Fibroblast of skin of left quadriceps (primary cell): ENCODE measurements at regions not wholly inside any gene's neighbourhood (a gene's known extent, or its start where the extent isn't known, plus 50 kb on each side); places are given as distances from the start of the nearest gene placed in this dataset.

Experiments used
- DNase-seq, 2 experiments: peaks; one replicate each; pipeline ENCODE4 v3.0.0-alpha.2; 2013; ENCODE audit warnings: low read depth in 2 of 2

GRCh38 chr2:121961761-121962160 lies 206.3 kb downstream of the TSN start:
- no peak for DNase-seq

GRCh38 chr2:121965661-121966060 lies 210.2 kb downstream of the TSN start:
- DNase-seq, result no peak

- DNase-seq, result no peak
Observed at GRCh38 chr2:121966663-121967062, 211.2 kb downstream of the TSN start.

- DNase-seq, result no peak
Observed at GRCh38 chr2:121969166-121969565, 213.7 kb downstream of the TSN start.

GRCh38 chr2:121969766-121970639 lies 214.6 kb downstream of the TSN start:
- DNase-seq, result no peak

- no peak for DNase-seq
Observed at GRCh38 chr2:121972203-121972602, 216.8 kb downstream of the TSN start.

- DNase-seq, result peak; percentile 55 to 59
Observed at GRCh38 chr2:121974897-121975661, 219.6 kb downstream of the TSN start.

- DNase-seq, result no peak
Observed at GRCh38 chr2:121976926-121977325, 221.5 kb downstream of the TSN start.

GRCh38 chr2:121977326-121977725 lies 221.9 kb downstream of the TSN start:
- DNase-seq, result no peak

GRCh38 chr2:121992700-121993099 lies 237.2 kb downstream of the TSN start:
- DNase-seq, result no peak

- no peak for DNase-seq
Observed at GRCh38 chr2:121993682-121994081, 238.2 kb downstream of the TSN start.

- DNase-seq, result no peak
Observed at GRCh38 chr2:121994238-121995206, 239.1 kb downstream of the TSN start.

- DNase-seq, result no peak
Observed at GRCh38 chr2:121998751-121999150, 243.3 kb downstream of the TSN start.

GRCh38 chr2:121999264-121999663 lies 243.8 kb downstream of the TSN start:
- peak in 1 of 2 experiments; percentile 10 for DNase-seq

GRCh38 chr2:122000556-122001340 lies 245.3 kb downstream of the TSN start:
- no peak for DNase-seq

GRCh38 chr2:122001441-122001874 lies 246.0 kb downstream of the TSN start:
- DNase-seq, result no peak

- no peak for DNase-seq
Observed at GRCh38 chr2:122003196-122003940, 247.9 kb downstream of the TSN start.

- no peak for DNase-seq
Observed at GRCh38 chr2:122007126-122007525, 251.7 kb downstream of the TSN start.

GRCh38 chr2:122007577-122007976 lies 252.1 kb downstream of the TSN start:
- DNase-seq, result no peak

- DNase-seq, result no peak
Observed at GRCh38 chr2:122009561-122009960, 254.1 kb downstream of the TSN start.
